Keratinocyte (primary cell): ENCODE measurements at regions not wholly inside any gene's neighbourhood (a gene's known extent, or its start where the extent isn't known, plus 50 kb on each side); places are given as distances from the start of the nearest gene placed in this dataset.

Source experiments
- CTCF ChIP-seq, 3 experiments: IDR thresholded peaks in 1 of 3; conservative IDR thresholded peaks in 1 of 3; optimal IDR thresholded peaks in 1 of 3; 2 replicates in 2 of 3; 3 replicates in 1 of 3; pipeline versions ENCODE3 to v1.5.1; 2011; ENCODE audit warnings: low read length in 3 of 3, mild to moderate bottlenecking in 3 of 3, moderate library complexity in 2 of 3, control low read depth in 1 of 3, inconsistent platforms in 1 of 3; ENCODE audit not compliant: insufficient read depth in 2 of 3; ENCODE audit errors: extremely low read depth in 1 of 3
- EZH2 ChIP-seq: IDR thresholded peaks from one replicate; pipeline ENCODE4 v1.6.1; 2012; ENCODE audit warnings: inconsistent platforms, mild to moderate bottlenecking, low read length, moderate library complexity

GRCh38 chr7:42405782-42406181 lies 168.8 kb upstream of the GLI3 start:
- TF ChIP-seq CTCF (optimal IDR thresholded peaks at IDR 0.05 in 1 of 3, IDR thresholded peaks at IDR 0.05 in 1 of 3, conservative IDR thresholded peaks at IDR 0.05 in 1 of 3; ENCODE audit: extremely low read depth in 1 of 3, insufficient read depth in 2 of 3, low read length in 3 of 3): no peak
- TF ChIP-seq EZH2: no peak
